ENCODE measurements at regions not wholly inside any gene's neighbourhood (a gene's known extent, or its start where the extent isn't known, plus 50 kb on each side); places are given as distances from the start of the nearest gene placed in this dataset.

DNA sequence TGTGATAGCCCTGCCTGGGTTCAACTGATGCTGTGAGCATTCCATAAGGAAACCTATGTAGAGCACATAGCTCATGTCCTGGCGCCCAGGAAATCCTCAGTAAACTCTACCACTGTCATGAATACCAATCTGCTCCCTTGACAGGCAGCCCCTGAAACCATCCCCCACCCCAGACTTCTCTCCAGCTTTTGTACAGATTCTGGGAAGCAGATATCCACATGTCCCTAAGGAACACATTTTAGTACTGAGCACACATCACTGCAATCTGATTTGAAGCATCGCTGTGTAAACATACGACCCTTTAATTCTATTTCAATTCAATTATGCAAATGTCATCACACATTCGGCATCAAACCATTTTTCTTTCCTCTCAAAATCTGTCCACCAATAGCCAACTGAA, 89.5 kb upstream of the FSTL4 start:
- ATAC-seq (no peak), DNase-seq (peak; percentile 11)
- Mint-ChIP-seq H3K4me3 (no peak overlapping the region), H3K4me1 (peaks cover 16% of the 10 kb centered on the region), H3K36me3 (no peaks in the 10 kb centered on the region), H3K27me3 (peaks cover 3% of the 10 kb centered on the region), H3K27ac (no peak overlapping the region), H3K9me3 (ENCODE audit: low read depth) (no peaks in the 10 kb centered on the region)
- CTCF ChIA-PET = no interaction called here

GRCh38 chr5:133700251-133700650, 87.9 kb upstream of the FSTL4 start:
- peak overlapping the region; percentile 7 for H3K27ac Mint-ChIP-seq
- CTCF ChIA-PET = no interaction called here

DNA sequence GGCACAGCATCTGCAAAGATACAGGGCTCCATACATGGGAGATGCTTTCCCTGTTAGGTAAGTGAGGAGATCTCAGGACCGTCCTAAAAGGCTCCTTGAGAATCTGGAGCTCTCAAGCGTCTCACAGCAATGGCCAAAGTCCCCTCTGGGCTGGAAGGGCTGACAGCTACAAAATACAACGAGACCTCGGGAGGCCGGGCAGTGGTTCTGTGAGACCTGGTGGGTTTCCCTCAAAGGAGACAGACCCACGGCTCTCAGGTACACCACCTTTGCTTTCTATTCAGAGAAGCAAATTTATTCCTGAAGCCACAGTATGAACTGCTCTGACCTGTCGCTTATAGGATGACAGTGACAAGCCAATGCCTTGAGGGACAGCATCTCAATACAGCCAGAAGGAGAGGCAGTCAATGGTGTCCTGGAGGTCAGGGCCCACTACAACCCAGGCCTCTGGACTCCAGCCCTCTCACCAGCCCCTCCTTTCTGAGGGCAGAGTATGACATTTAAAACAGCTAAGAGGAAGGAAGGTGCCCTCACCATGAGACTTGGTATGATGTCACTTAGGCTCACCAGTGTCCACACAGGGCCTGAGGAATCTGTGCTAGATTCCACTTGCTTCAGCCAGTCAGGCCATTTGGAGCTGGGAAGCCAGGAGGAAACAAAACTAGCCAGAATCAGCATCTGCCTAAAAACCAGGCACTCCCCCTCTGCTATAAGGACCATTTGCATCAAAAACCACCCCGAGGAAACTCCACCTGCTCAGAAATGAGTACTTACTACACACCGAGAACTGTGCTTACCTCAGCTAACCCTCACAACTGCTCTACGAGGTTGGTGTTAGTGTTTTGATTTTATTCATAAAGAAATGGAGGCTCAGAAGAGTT, 86.5 kb upstream of the FSTL4 start:
- H3K4me3 Mint-ChIP-seq = no peak overlapping the region
- no peaks in the 10 kb centered on the region for H3K9me3 Mint-ChIP-seq (ENCODE audit: low read depth)
- H3K36me3 Mint-ChIP-seq = no peaks in the 10 kb centered on the region
- CTCF ChIA-PET = no interaction called here
- peaks cover 16% of the 10 kb centered on the region for H3K27me3 Mint-ChIP-seq
- DNase-seq = peak; percentile 40
- H3K4me1 Mint-ChIP-seq = peaks cover 21% of the 10 kb centered on the region
- no peak overlapping the region for H3K27ac Mint-ChIP-seq
- ATAC-seq = peak; percentile 42

More at GRCh38 chr5:133700251-133700650, 87.9 kb upstream of the FSTL4 start:
- Mint-ChIP-seq H3K36me3 (no peaks in the 10 kb centered on the region), H3K27me3 (peaks cover 9% of the 10 kb centered on the region), H3K4me3 (no peak overlapping the region), H3K9me3 (ENCODE audit: low read depth) (no peaks in the 10 kb centered on the region), H3K4me1 (peaks cover 16% of the 10 kb centered on the region)
- ATAC-seq = no peak
- peak; percentile 36 for DNase-seq

DNA sequence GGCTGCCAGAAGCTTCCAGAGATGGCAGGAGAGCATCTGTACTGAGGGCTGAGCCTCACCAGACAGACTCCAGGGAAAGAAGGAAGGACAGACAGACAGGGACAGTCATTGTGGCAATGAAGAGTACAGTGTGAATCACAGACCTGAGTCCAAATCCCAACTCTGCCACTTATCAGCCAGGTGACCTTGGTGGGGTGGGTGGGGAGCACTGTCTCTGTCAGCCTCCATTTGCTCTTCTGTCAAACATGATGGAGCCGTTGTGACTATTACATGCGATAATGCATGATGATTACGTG, 85.9 kb upstream of the FSTL4 start:
- Mint-ChIP-seq H3K4me3 (no peak overlapping the region), H3K27me3 (peaks cover 16% of the 10 kb centered on the region), H3K27ac (peak overlapping the region; percentile 54), H3K9me3 (ENCODE audit: low read depth) (no peaks in the 10 kb centered on the region), H3K4me1 (peaks cover 21% of the 10 kb centered on the region), H3K36me3 (no peaks in the 10 kb centered on the region)
- no peak for DNase-seq
- CTCF ChIA-PET = interaction anchor here (1.0 kb wide), 1 partner anchor 10 kb away, joined by 3 read pairs; no protein-coding TSS in a partner anchor
- no peak for ATAC-seq

DNA sequence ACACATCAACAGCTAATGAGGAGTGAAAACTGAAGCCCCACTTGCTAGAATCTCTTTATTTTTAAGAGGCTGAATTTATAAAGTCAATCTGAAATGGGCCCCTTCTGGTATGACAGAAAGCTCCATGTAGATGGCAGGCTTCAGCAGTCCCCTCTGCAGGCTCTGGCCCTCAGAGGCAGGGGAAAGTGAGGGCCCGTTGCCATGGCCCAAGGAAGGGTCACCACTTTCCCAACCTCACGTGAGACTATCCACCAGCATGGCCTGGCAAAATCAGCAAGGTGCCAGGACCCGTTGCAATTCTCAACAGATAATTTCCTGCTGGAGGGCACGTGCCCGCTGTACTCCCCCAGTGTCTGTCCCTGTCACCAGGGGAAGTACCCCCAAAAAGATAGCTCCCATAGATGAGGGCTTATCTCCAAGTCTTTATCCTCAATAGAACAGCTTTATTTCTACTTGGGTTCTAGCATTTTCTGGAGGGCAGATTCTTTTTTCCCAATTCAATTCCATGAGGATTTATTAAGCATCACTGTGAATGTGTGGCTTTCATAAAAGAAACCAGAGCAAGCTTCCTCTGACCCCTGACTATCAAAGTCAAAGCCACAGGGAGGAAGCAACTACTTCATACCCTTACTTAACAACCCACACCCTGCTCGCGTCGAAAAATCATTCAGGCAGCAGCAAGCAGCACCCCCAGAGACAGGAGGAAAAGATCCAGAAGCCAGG, 85.4 kb upstream of the FSTL4 start:
- ATAC-seq (no peak), DNase-seq (no peak)
- peaks cover 16% of the 10 kb centered on the region for H3K27me3 Mint-ChIP-seq
- no peaks in the 10 kb centered on the region for H3K9me3 Mint-ChIP-seq (ENCODE audit: low read depth)
- H3K36me3 Mint-ChIP-seq = no peaks in the 10 kb centered on the region
- CTCF ChIA-PET = interaction anchor here (1.0 kb wide), 1 partner anchor 11 kb away, joined by 3 read pairs; no protein-coding TSS in a partner anchor
- no peak overlapping the region for H3K4me3 Mint-ChIP-seq
- peaks cover 21% of the 10 kb centered on the region for H3K4me1 Mint-ChIP-seq
- peak overlapping the region; percentile 54 for H3K27ac Mint-ChIP-seq

- H3K27me3 Mint-ChIP-seq = peaks cover 20% of the 10 kb centered on the region
- CTCF ChIA-PET = interaction anchor here (1.0 kb wide), 1 partner anchor 11 kb away, joined by 3 read pairs; no protein-coding TSS in a partner anchor
- H3K4me3 Mint-ChIP-seq = no peak overlapping the region
These were observed 84.6 kb upstream of the FSTL4 start for GRCh38 chr5:133696782-133697507.

GRCh38 chr5:133696006-133696584, 83.8 kb upstream of the FSTL4 start:
- CTCF ChIA-PET = no interaction called here
- Mint-ChIP-seq H3K4me1 (peaks cover 21% of the 10 kb centered on the region), H3K36me3 (no peaks in the 10 kb centered on the region), H3K27me3 (peaks cover 22% of the 10 kb centered on the region), H3K9me3 (ENCODE audit: low read depth) (no peaks in the 10 kb centered on the region), H3K27ac (no peak overlapping the region), H3K4me3 (no peak overlapping the region)
- DNase-seq (no peak), ATAC-seq (no peak)

More at GRCh38 chr5:133696782-133697507, 84.6 kb upstream of the FSTL4 start:
- DNase-seq (peak; percentile 28), ATAC-seq (no peak)
- Mint-ChIP-seq H3K9me3 (ENCODE audit: low read depth) (no peaks in the 10 kb centered on the region), H3K27ac (no peak overlapping the region), H3K36me3 (no peaks in the 10 kb centered on the region), H3K4me1 (peaks cover 21% of the 10 kb centered on the region)

- no peak overlapping the region for H3K4me3 Mint-ChIP-seq
- no peaks in the 10 kb centered on the region for H3K36me3 Mint-ChIP-seq
- peaks cover 15% of the 10 kb centered on the region for H3K4me1 Mint-ChIP-seq
- H3K27ac Mint-ChIP-seq = no peak overlapping the region
- no peaks in the 10 kb centered on the region for H3K9me3 Mint-ChIP-seq (ENCODE audit: low read depth)
- no peak for ATAC-seq
- no peak for DNase-seq
- CTCF ChIA-PET = no interaction called here
- H3K27me3 Mint-ChIP-seq = peaks cover 33% of the 10 kb centered on the region
These were observed 82.0 kb upstream of the FSTL4 start for GRCh38 chr5:133694181-133694831.

GRCh38 chr5:133691448-133691847, 79.1 kb upstream of the FSTL4 start:
- no peak for ATAC-seq
- peaks cover 5% of the 10 kb centered on the region for H3K4me1 Mint-ChIP-seq
- CTCF ChIA-PET = no interaction called here
- no peak overlapping the region for H3K27ac Mint-ChIP-seq
- no peaks in the 10 kb centered on the region for H3K36me3 Mint-ChIP-seq
- DNase-seq = no peak
- H3K27me3 Mint-ChIP-seq = peaks cover 40% of the 10 kb centered on the region
- no peak overlapping the region for H3K4me3 Mint-ChIP-seq
- no peaks in the 10 kb centered on the region for H3K9me3 Mint-ChIP-seq (ENCODE audit: low read depth)

- H3K4me3 Mint-ChIP-seq = no peak overlapping the region
- no peak for DNase-seq
- peaks cover 40% of the 10 kb centered on the region for H3K27me3 Mint-ChIP-seq
- no peaks in the 10 kb centered on the region for H3K9me3 Mint-ChIP-seq (ENCODE audit: low read depth)
- CTCF ChIA-PET = no interaction called here
- no peaks in the 10 kb centered on the region for H3K36me3 Mint-ChIP-seq
- ATAC-seq = no peak
- no peak overlapping the region for H3K27ac Mint-ChIP-seq
- H3K4me1 Mint-ChIP-seq = peaks cover 5% of the 10 kb centered on the region
These were observed 78.4 kb upstream of the FSTL4 start for GRCh38 chr5:133690746-133691145.

DNA sequence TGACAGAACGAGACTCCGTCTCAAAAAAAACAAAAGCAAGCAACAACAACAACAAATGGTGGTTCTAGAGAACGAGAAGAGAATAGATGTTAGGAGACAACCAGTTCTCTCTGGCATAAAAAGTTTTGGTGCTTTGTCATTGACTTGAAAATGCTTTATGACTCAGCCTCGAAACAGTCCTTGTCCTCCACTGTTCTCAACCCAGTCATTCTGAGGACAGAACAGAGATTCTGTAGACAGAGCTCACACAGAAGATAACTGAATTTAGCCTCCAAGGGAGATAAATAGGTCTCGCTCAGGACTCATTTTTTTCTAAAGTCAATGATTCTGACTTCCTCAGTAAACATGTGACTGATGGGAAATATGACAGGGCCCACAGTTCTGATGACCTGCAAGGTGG, 76.0 kb upstream of the FSTL4 start:
- no peaks in the 10 kb centered on the region for H3K9me3 Mint-ChIP-seq (ENCODE audit: low read depth)
- DNase-seq = no peak
- H3K4me1 Mint-ChIP-seq = no peaks in the 10 kb centered on the region
- CTCF ChIA-PET = no interaction called here
- ATAC-seq = no peak
- no peaks in the 10 kb centered on the region for H3K36me3 Mint-ChIP-seq
- no peak overlapping the region for H3K4me3 Mint-ChIP-seq
- H3K27me3 Mint-ChIP-seq = peaks cover 40% of the 10 kb centered on the region
- H3K27ac Mint-ChIP-seq = no peak overlapping the region

DNA sequence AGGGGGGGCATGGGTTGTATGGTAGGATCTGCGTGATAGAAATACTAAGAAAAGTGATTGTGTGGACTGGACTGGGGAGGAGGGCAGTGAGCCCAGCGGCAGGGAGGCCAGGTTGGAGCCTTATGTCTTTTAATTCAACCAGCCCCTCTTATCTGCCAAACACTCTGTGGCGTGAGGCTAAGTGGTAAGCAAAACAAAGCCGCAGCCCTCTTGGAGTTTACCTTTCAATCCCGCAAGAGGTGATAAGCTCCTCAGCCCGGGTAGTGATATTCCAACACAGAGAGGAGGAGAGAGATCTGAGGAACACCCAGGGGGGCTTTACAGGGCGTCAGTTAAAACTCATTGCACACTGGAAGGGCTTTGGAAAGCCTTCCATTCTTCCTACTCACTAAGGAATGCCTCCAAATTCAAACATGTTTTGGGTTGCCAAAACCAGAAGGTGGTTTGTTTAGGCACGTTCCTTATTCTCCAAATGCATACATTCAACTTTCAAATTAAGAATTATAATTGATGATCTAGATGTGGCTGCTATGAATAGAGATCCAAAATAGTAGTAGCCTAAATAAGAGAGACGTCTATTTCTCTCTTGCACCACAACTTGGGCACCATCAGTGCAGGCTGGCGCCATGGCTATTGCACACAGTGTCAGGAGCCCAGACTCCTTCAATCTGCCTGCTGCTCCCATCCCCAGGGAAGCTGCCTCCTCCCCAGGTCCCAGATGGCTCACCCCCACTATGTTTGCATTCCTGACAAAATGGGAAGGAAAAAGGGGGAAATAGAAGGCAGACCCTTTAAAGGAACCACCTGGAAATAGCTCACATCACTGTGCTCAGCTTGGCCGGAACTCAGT, 75.1 kb upstream of the FSTL4 start:
- peaks cover 39% of the 10 kb centered on the region for H3K27me3 Mint-ChIP-seq
- CTCF ChIA-PET = no interaction called here
- no peaks in the 10 kb centered on the region for H3K9me3 Mint-ChIP-seq (ENCODE audit: low read depth)
- H3K4me3 Mint-ChIP-seq = no peak overlapping the region
- no peak for ATAC-seq
- DNase-seq = no peak
- H3K36me3 Mint-ChIP-seq = no peaks in the 10 kb centered on the region
- H3K4me1 Mint-ChIP-seq = no peaks in the 10 kb centered on the region
- no peak overlapping the region for H3K27ac Mint-ChIP-seq

Measured in activated CD8-positive, alpha-beta memory T cell treated with anti-CD3 and anti-CD28 coated beads, Interleukin-2, amount 10 ng/mL, durations not matched to agents 7 days and 5 days (primary cell).